ENCODE measurements at regions not wholly inside any gene's neighbourhood (a gene's known extent, or its start where the extent isn't known, plus 50 kb on each side); places are given as distances from the start of the nearest gene placed in this dataset.

GRCh38 chr12:94762259-94762942, 112.0 kb upstream of the TMCC3 start:
- TF ChIP-seq CTCF (IDR thresholded peaks at IDR 0.05) (no peak), POLR2A (IDR thresholded peaks at IDR 0.05) (no peak)
